DMS153 treated with DMSO at 0.1 percent for 48 hours (cell line): ENCODE measurements at regions not wholly inside any gene's neighbourhood (a gene's known extent, or its start where the extent isn't known, plus 50 kb on each side); places are given as distances from the start of the nearest gene placed in this dataset.
A peak's percentile ranks its signal among the peaks of the same experiment; 100 is the strongest.
"Not testable (repeated sequence)": the region's sequence is repeated elsewhere in the genome, so short reads cannot be mapped to it uniquely, and the experiment has no call there.

Experiments
- DNase-seq: peaks from one replicate; lab custom pipeline; 2025; ENCODE audit not compliant: unreplicated experiment; lab: John Stamatoyannopoulos, UW

DNA sequence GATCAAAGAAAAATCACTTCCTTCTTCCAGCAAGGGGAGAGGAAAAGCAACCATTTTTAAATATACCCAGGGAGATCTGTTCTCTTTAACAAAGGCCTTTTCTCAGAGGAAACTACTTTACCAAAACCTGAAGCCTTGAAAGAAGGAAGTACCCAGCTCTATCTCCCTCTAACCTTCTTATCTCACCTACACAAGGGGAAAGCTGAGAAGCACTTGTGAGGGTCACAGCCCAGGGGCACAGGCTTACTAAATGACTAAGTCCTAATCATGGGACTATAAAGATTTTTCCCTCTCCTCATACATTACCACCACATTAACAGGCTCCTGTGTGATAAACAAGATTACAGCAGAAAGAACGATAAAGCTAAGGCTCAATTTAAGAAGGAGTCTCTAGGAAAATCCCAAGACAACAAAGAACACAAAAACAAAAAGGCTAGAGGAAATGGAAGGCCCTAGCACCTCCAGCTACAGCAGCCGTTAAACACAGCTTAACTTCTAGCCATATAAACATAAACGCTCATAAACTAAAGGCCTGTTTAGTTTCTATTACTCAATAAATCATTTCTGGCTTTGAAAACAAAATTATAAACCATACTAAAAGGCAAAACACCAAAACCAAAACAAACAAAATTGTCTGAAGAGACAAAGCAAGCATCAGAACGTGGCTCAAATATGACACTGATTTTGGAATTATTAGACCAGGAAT is 284.9 kb upstream of the ECI2 start:
- no peak for DNase-seq

DNA sequence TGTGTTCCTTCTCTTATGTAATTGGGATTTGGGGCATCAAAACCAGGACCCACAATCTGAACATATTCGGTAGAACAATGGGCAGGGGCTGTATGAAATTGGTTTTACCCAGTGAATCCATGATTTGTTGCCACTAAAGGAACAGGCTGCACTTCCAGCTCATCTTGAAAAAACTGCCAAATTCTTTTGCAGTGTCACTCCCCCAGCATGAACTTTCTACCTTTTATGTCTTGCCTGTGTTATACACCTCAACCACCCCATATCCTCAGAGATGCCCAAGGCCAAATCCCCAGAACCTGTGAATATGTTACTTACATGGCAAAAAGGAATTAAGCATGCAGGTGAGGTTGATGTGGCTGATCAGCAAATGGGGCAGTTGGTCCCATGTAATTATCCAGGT is 280.2 kb upstream of the ECI2 start:
- DNase-seq, result no peak

DNA sequence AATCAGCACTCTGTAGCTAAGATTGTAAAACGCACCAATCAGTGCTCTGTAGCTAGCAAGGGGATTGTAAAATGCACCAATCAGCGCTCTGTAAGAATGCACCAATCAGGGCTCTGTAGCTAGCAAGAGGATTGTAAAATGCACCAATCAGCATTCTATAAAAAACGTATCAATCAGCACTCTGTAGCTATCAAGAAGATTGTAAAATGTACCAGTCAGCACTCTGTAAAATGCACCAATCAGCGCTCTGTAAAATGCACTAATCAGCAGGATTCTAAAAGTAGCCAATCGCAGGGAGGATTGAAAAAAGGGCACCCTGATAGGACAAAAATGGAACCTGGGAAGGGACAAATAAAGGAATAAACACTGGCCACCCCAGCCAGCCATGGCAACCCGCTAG is 278.7 kb upstream of the ECI2 start:
- not testable (repeated sequence) for DNase-seq

DNA sequence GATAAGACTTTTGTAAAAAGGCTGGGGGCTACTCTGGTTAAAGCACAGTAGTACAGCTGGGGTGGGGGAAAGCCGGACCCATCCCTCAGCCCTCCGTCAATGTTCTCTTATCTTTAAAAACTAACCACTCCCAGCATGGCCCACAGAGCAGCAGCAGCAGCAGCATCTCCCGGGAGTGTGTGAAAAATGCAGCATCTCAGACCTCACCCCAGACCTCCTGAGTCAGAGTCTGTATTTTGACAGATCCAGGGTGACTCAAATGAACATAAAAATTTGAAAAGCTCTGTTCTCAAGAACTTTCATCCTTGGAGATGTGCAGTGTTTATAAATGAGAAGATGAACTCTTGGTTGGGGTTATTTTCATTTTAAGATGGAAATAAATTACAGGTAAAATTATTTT is 277.7 kb upstream of the ECI2 start:
- DNase-seq, result no peak

DNA sequence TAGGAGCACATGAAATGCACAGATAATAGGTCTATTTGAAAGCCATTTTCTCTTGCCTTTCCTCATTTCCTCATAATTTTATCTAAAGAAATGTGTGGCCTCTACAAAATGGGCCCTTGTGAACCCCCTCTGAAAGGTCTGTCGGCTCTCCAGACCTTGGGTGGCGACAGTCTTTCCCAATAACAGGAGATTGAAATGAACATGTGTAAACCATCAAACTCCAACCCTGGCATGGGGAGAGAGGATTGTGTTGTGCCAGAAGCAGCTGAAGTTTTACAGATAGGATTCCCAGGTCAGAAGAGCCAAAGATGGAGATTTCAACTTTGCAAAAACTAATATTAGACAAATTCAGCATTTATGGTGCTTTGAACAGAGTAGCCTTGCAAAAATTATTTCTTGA is 277.1 kb upstream of the ECI2 start:
- DNase-seq, result no peak

DNA sequence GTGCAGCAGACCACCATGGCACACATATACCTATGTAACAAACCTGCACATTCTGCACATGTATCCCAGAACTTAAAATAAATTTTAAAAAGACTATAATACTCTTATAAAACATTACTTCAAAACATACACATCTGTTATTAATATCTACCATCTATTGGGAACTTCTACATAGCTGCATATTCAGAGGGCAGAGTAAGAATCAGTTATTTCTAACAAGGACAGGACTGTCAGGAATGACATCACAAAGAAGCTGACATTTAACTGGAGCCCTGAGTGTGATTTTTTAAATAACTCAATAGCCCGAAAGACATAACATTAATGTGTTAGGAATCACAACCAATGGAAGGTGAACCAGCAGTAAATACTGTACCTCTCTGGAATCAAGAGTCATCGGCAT is 276.7 kb upstream of the ECI2 start:
- no peak for DNase-seq

DNA sequence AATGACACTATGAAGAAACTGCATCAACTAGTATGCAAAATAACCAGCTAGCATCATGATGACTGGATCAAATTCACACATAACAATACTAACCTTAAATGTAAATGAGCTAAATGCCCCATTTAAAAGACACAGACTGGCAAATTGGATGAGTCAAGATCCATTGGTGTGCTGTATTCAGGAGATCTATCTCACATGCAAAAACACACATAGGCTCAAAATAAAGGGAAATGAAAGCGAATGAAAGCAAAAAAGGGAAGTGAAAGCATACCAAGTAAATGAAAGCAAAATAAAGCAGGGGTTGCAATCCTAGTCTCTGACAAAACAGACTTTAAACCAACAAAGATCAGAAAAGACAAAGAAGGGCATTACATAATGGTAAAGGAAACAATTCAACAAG is 272.3 kb upstream of the ECI2 start:
- DNase-seq, result not testable (repeated sequence)

DNA sequence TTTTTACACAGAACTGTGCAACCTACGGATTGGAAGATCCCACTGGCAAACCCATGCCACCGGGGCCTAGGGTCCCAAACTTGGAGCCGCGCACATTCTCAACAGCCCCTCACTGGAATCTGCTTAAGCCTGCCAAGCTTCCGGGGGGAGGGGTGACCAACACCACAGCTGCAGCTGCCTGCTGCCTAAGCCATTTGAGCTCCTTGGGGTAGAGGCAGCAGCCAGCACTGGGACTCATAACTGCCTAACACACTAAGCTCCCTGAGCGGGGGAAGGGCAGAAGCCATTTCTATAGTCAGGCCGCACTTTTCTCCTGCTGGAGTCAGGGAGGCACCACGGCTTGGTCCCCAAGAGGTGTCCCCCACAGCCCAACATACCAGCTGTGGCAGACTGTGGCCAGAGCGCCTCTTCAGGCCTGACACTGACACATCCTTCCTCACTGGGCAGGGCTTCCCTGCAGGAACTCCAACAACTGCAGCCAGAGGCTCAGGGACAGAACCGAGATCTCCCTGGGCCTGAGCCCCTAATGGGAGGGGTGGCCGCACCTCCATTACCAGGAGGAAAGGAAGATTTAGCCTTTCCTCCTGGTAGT is 270.3 kb upstream of the ECI2 start:
- no peak for DNase-seq

DNA sequence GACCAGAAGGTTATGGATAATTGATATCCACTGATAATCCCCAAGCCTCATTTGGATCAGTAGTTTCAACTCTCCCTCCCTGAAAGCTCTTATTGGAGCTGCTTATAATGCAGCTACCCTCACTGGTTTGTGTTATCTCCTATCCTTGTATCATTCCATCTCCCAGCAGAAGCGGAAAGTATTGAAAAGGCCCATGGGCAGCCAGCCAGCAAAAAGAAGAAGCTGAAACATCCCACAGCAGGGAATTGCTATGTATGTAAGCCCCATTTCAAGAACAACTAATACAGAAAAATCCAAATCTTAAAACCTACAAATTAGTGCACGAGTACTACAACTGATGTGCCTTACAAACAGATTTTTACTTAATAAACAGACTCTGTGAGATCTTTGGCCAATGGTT is 269.0 kb upstream of the ECI2 start:
- no peak for DNase-seq

DNA sequence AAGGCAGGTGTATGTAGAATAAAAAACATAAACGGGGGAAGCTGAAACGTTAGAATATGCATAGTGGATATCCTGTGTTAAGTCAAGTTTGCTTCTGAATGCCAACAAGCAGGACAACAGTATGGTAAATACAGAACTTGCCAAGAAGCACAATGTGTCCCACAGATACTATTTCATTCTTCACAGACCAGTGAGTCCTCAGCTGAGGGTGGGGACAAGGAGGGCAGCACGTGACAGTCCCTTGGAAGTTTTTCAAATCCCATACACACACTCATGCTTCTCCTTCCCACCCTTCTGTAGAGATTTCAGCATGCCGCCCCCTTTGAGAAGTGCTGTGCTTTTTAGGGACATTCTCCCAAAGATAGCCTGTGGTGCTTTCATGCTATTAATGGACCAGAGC is 268.5 kb upstream of the ECI2 start:
- DNase-seq, result no peak

DNA sequence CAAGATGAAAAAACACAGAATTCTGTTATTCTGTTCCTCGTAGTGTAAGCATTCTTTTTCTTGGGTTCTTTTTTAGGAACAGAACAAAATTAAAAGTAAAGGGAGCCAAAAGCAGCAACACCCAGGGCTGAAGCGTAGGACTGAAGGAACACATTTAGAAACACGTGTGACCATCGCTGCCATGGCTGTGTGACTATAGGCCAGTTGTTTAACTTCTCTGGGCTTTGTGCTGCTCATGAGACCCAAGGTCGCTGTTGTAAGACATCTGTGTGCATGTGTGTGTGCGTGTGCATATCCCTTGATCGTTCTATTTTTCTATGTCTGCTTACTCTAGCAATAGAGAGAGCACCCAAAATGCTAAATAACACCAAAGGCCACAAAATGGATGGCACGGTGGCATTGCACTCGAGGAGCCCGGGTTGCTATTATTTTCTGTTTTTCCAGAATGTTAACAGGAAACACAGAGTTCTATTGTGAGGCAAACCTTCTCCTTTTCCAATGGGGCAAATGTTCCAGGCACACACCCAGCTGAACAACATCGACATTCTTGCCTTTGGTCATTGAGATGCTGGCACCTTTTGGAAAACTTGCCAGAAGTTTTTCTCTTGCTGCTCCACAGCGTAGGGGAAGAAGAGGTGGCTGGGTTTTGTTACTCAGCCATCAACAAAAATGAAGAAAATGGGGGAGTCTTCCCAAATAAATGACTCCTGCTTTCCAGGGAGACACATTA is 267.8 kb upstream of the ECI2 start:
- no peak for DNase-seq

DNA sequence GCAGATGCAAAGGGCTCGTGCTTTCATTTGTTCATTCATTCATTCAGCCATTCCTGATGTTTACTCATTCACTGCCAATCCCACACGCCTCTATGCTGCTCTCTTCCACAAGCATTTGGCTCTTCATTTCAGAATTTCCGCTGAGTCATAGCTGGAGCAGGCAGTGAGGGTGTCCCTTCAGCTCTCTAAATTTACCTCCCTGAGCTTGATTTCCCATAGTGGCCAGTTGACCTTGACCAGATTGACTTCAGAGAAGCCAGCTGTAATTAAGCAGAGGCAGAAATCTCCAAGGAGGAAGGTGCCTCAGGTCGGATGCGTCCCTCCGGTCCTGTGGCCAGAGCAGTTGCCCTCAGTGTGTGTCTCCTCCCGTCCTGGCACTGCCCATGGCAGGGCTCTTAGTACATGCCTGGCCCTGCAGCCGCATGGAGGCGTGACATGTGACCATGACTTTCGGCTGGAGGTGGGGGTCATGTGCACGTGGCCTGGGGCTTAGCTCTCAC is 267.2 kb upstream of the ECI2 start:
- no peak for DNase-seq

DNA sequence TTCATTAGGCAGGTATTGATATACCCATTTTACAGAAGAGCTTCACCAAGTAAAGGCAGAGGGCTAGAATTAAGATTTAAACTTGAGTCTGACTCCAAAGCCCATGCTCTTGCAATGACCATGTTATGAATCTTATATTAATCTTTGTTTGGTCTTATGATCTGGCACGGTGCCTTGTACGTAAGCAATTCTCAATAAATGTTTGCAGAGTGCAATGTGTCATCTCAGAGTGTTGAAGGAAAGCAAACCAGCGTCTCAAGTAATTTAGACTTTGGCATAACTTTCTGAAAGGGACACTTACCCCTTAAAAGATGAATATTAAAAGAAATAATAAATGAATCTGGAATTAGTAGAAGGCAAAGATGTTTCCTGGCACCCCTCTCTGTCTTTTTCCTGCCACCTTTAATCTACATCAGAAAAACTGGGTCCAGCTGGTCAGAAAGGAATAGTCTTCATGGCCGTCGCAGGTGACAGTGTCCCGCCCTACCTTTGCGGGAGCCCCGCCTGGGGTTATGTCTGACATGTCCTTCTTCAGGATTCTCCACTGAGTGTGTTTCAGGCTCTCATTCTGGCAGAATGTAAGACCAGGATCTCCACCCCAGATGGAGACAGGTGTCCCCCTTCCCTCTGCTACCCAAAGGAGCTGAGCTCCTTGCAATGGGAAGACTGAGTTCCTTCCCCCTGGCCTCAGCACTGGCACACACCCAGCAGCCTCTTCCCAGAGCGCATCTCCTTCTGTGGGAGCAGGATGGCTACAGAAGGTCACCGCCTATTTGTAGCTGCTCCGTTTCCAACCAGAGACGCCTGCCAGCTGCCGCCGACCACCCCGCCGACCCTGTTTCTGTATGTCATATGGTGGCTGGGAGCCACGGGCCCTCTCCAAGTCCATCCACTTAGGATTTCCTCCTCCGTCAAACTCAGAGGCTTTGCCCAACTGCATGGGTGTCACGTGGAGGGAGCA is 266.3 kb upstream of the ECI2 start:
- no peak for DNase-seq

DNA sequence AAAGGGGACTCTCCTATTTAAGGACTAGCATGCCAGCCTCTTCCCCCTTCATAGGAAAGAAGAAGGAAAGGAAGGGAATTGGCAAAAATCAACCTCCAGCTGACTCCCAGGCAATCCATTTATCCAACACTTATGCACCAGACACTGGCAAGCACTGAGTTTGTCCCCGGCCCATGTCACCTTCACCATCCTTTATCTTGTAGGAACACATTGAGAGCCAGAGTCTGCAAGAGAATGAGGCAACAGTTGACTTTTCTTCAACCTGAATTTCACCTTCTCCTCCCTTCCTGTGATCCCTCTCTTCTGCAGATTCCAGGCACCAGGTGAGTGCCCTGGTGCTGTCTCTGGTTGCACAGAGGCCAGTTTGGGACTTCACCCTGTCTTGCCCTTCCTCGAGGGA is 264.3 kb upstream of the ECI2 start:
- no peak for DNase-seq

DNA sequence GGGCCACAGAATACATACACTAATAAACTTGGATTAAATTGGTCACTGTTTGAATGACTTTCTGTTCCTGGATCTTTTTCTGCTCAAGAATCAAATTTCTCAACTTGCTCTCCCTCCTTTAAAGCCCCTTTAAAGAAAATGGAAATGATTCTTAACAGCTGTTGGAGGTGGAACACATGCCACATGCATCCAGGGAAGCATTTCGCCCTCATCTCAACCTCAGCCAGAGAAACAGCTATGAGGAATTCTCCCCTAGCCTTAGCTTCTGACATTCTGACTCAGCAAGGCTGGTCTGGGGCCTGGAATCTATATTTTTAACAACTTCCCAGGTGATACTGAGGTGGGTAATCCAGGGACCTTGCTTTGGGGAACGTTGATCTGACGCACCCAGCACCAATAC is 263.4 kb upstream of the ECI2 start:
- no peak for DNase-seq

DNA sequence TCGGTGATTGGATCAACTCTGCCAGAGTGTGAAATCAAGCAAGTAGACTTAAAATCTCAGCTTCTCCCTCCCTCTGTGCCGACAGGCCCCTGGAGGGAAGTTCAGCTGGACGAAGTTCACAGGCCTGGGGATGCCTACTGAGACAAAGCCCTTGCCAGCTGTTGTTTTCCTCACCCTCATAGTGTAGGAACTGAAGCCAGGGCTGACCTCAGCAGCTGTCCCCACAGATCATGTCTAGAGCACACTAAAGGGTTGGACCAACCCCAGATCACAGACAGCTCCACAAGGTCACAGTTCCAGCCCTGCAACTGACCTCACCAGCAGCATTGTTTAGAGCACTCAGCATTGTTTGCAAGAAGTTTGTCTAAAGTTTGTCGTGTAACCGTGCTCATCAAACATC is 261.9 kb upstream of the ECI2 start:
- DNase-seq, result no peak

DNA sequence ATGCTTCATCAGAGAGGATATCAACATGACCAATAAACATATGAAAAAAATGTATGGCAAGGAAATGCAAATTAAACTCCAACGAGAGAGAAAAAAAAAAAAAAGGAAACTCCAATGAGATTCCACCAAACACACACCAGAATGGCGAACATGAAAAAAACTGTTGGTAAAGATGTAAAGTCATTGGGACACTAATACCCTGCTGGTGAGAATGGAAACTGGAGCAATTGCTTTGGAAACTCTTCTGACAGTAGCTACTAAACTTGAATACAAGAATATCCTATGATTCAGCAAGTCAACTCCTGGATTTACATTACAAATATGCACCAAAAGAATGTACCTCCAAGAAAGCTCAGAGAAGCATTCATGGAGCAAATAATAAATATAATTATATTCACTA is 260.7 kb upstream of the ECI2 start:
- no peak for DNase-seq

DNA sequence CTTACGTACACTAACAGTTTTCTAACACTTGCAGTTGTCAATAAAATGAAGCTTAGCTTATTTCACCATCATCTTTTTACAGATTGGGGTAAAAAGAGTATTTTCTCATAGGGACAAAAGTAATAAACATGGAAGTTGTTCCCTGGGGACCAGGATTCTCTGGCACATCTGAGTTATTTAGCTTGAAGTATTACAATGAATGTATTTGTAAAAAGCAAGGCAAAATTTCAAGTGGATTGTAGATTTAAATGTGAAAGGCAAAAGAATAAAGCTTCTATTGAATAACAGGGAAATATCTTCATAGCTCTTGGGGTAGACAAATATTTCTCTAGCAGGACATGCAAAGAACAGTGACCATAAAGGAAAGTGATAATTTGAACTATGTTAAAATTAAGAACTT is 260.0 kb upstream of the ECI2 start:
- no peak for DNase-seq

DNA sequence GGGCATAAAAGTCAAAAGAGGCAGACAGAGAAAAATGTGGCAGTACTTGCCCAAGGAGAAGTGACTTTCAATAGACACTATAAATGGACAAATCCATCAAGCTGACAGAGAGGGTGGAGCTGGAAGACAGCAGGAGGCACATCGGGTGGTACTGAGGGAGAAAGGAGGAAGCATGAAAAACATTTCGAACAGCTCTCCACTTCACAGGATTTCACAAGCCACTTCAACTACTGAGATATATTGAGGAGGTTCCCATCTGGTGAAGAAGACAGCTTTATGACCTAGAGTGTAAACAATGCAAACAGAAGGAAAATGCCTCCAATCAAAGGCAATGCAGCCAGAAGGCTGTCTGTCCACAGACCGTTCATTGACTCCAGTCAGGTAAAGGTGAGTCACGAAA is 259.4 kb upstream of the ECI2 start:
- peak; percentile 69 for DNase-seq

DNA sequence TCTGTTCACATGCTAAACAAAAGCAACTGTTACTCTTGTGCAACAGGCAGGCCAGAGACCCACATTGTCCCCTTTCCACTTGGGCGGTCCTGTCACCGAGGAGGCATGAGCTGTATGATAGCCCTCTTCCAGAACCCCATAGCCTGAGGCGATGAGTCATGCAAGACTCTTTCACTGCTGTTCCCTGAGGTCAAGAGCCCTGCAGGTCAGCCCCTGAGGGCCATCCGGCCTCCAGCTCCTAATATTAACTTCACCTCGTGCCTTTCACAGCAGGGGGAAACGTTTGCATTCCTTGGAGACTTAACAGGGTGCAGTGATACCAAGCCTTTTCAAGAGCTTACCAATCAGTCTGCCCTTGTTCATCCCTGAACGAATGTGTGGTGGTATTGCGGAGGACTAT is 253.3 kb upstream of the ECI2 start:
- no peak for DNase-seq

DNA sequence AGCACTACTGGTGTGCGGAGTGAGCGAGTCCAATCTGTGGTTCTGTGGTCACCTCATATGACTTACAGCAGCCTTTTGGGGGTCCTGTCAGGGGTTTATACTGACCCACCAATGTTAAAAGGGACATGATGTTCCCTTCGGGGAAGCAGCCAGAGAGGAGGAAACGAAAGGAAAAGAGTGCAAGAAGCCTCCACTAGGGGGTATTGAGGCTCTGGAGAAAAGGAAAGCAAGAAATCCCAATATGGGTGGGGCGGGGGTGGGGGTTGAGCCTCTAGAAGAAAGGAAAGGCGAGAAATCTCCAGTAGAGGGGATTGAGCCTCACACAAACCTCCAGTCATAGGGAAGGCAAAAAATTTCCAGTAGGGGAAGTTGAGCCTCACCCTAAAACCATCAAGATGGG is 249.3 kb upstream of the ECI2 start:
- no peak for DNase-seq
